GM21526 (cell line): ENCODE measurements at regions not wholly inside any gene's neighbourhood (a gene's known extent, or its start where the extent isn't known, plus 50 kb on each side); places are given as distances from the start of the nearest gene placed in this dataset.

ENCODE experiments used
- ATAC-seq: cut with Tn5 transposase; IDR thresholded peaks from one replicate; pipeline ENCODE4 v1.9.1; 2021; ENCODE audit warnings: moderate library complexity; ENCODE audit not compliant: unreplicated experiment, low FRiP score

GRCh38 chr5:174355208-174355612 lies 309.7 kb downstream of the NSG2 start:
- no peak for ATAC-seq

DNA sequence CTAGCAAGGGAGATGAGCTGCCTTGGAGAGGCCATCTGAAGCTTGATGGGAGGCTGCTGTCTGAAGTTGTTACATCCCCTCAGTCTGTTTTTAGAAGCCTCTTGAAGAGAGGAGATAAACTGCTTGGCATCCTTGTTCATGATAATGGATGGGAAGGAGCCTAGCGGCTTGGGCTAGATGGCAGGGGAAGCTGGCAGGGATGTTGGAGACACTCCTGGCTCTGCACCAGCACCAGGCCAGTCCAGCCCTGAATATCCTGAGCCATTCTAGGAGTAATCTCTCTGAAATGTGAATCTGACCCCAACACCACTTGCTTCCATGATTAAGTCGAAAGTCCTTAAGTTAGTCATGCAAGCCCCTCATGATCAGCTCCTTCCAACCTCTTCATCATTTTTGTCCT lies 310.5 kb downstream of the NSG2 start:
- no peak for ATAC-seq

GRCh38 chr5:174356536-174356935 lies 311.0 kb downstream of the NSG2 start:
- ATAC-seq, result no peak

DNA sequence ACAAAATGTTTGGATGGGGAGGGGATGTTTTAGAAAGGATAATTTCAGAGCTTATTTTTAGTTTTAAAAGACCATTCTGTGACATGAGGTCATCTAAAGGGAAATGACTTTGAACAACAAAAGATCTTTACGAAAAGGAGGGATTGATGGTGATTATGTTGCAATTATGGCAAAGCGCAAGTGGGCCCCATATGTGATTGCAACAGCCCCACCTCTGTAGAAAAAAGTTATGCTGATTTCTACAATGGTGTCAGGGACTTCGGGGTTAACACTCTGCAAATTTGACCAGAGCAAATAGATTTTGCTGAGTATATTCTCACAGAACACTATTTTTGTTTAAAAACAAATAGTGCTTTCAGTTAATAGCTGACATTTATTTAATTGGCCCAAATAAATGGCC lies 312.8 kb downstream of the NSG2 start:
- ATAC-seq, result no peak

DNA sequence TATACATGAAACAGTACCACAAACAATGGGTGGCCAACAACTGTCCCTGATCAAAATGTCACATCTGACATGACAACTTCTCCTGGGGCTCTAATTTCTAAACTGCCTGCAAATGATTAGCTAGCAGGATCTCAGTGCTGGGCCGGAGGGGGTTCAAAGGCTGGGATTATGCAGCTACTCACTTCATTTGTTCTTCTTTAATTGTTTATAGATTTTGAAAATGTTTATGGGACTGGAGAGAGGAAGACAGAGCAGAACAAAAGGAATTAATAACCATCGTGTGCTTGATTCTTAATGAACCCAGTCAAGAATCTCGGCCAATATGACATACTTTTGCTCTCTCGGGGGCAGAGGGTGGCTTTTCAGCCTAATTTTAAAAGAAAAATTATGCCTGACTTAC lies 313.6 kb downstream of the NSG2 start:
- no peak for ATAC-seq

- no peak for ATAC-seq
Observed at GRCh38 chr5:174362514-174362913, 317.0 kb downstream of the NSG2 start.

- no peak for ATAC-seq
Observed at GRCh38 chr5:174363934-174364333, 318.4 kb downstream of the NSG2 start.

GRCh38 chr5:174364676-174365075 lies 319.2 kb downstream of the NSG2 start:
- ATAC-seq, result no peak

DNA sequence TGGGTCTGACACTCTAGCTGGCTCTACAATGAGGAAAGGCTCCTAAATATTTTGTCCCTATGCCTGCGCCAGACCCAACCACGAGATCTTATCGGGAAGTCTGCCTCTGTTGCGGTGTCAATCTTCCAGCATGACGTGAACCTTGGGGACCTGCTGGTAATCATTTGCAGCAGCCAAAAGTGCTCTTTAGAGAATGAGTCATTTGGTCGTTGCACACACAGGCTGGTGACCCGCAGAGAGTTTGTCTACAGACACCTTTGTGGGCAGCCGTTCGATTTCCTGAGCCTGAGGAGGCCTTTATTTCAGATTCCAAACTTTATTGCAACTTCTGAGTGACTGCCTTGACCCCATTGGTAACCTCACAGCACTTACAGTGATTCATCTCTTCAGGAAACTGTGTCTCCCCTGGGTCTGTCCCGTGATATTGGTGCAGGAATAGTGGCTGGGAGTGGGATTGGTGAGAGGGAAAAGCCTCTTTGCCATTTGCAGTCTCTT lies 326.1 kb downstream of the NSG2 start:
- no peak for ATAC-seq

- no peak for ATAC-seq
Observed at GRCh38 chr5:174374206-174374605, 328.7 kb downstream of the NSG2 start.

GRCh38 chr5:174376056-174376455 lies 330.6 kb downstream of the NSG2 start:
- ATAC-seq, result no peak

DNA sequence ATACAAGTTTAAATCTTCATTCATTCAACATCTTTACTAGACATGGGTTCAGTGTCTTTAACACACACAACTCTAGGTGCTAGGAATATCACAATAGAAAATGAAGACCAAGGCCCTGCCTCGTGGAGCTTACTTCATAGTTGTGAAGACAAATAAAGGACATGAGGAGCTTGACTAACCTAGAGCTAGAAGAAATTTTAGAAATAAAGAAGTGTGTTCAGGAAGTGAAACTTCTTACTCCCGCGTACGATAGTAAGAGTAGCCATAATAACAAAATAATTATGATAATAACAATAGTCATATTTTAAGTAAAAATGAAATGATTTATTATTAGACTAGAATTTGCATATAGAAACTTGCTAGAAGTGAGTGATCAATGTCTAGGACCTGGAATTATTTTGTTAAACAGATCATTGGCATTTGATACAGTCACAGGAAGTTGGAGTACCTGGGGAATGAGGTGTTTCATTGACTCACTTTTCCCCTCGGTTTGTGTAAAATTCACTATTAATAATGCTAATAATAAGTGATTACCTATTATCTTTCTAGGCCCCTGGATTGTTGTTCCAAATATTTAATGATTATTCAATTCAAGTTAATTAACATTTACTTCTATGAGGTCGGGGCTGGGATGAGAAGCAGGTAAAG lies 331.3 kb downstream of the NSG2 start:
- ATAC-seq, result no peak

- ATAC-seq, result no peak
Observed at GRCh38 chr5:174378121-174378874, 332.8 kb downstream of the NSG2 start.

GRCh38 chr5:174380311-174380710 lies 334.8 kb downstream of the NSG2 start:
- no peak for ATAC-seq

- no peak for ATAC-seq
Observed at GRCh38 chr5:174381241-174381640, 335.7 kb downstream of the NSG2 start.

GRCh38 chr5:174383210-174384167 lies 338.0 kb downstream of the NSG2 start:
- ATAC-seq, result no peak

DNA sequence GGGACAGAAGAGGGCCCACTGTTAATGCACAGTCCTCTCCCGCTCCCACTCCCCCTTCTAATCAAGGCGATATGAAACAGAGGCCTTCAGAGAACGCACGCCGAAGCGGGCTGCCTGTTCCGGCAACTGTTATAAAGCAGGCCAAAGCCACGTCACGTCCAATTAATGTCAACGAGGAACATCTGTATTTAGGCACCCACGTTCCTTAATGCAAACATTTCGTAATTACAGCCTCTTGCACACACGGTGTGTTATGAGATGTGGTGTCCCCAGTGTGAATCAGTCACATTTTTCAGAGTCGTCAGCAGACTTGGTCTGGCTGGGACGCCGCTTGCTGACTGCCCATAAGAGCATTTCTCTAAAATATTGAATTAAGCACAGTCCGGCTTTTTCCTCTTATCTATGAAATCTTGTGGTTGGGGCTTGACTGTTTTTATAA lies 339.0 kb downstream of the NSG2 start:
- ATAC-seq, result no peak

- ATAC-seq, result no peak
Observed at GRCh38 chr5:174386306-174386705, 338.1 kb upstream of the MSX2 start.

DNA sequence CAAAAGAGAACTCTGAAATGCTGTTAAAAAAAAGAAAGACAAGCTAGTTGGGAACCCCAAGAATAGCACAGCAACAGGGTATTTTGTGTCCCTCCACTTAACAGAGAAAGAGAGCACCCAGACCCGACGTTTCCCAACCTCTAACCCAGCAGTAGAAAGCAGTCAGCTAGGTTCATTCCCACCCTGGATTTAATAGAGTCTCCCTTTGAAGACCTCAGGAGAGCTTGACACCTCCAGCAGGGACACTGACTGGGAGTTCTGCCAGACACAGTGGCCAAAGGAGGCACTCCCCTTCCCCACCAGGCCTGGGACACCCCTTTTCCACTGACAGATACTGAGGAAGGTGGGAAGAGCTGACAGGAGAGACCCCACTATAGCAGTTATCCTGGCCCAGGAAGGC lies 337.5 kb upstream of the MSX2 start:
- no peak for ATAC-seq

GRCh38 chr5:174387448-174387847 lies 336.9 kb upstream of the MSX2 start:
- no peak for ATAC-seq

DNA sequence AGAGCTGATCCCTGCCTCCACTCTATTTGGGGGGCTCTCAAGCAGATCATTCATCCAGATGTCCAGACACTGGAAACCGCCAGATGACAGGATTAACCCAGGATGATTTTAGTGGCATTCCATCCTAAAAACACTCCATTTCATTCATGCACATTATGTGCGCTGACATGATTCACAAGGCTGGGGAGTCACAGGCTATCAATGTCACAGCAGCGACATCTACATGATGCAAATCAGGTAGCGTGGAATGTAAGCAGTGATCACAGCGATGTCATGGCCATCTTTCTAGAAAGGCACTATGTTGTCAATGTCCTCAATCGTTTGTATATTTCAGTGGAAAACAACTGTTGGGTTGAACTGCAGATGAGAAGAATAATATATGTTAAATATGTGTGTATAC lies 331.5 kb upstream of the MSX2 start:
- no peak for ATAC-seq
